Heart right ventricle (tissue), 16 donors: ENCODE measurements at regions not wholly inside any gene's neighbourhood (a gene's known extent, or its start where the extent isn't known, plus 50 kb on each side); places are given as distances from the start of the nearest gene placed in this dataset.

Experiments used
- ATAC-seq, 8 donors: fragments of 200-7000 bp; cut with Tn5 transposase; one replicate each; pipeline ENCODE4 v1.9.1; 2020; ENCODE audit warnings: mild to moderate bottlenecking in 8 of 8, moderate library complexity in 8 of 8, moderate number of reproducible peaks in 1 of 8
- DNase-seq, 2 donors: peaks; one replicate each; pipeline ENCODE4 v3.0.0-alpha.2; 2020
- H3K27ac ChIP-seq, 10 donors: fragments of 200-600 bp; sonication (generic) in 2 of 10; one replicate each; pipeline versions ENCODE4 v1.5.0 to v1.8.0; 2020 to 2022; ENCODE audit warnings: mild to moderate bottlenecking in 3 of 10
- H3K27me3 ChIP-seq, 7 donors: fragments of 200-600 bp; one replicate each; pipeline ENCODE4 v1.8.0; 2021 to 2022; ENCODE audit warnings: mild to moderate bottlenecking in 2 of 7
- H3K36me3 ChIP-seq, 9 donors: fragments of 200-600 bp; sonication (generic) in 1 of 9; one replicate each; pipeline versions ENCODE4 v1.5.0 to v1.8.0; 2020 to 2022; ENCODE audit warnings: mild to moderate bottlenecking in 2 of 9
- H3K4me1 ChIP-seq, 9 donors: fragments of 200-600 bp; sonication (generic) in 1 of 9; one replicate each; pipeline versions ENCODE4 v1.5.0 to v1.8.0; 2020 to 2022; ENCODE audit warnings: mild to moderate bottlenecking in 4 of 9
- H3K4me3 ChIP-seq, 10 donors: fragments of 200-600 bp; sonication (generic) in 2 of 10; one replicate each; pipeline versions ENCODE4 v1.5.0 to v1.8.0; 2020 to 2022; ENCODE audit warnings: mild to moderate bottlenecking in 7 of 10, moderate library complexity in 2 of 10
- H3K9me3 ChIP-seq, 11 donors: fragments of 200-600 bp in 10 of 11; sonication (generic) in 2 of 11; one replicate each; pipeline versions ENCODE4 v1.5.0 to v1.8.0; 2013 to 2022; ENCODE audit warnings: mild to moderate bottlenecking in 2 of 11, control low read depth in 1 of 11, moderate library complexity in 1 of 11
- WGBS, 2 donors: extraction: QIAGEN DNeasy Blood & Tissue Kit; methylation state at CpG; one replicate each; pipeline ENCODE4 v1.1.7; 2013; ENCODE audit warnings: inconsistent platforms in 1 of 2; 5-methylcytosine and 5-hydroxymethylcytosine counted together
- intact Hi-C, 10 donors: fragments of 100-400 bp; cut with DNase I; formaldehyde crosslinking; loops; one replicate each; pipeline versions ENCODE4 v1.11.1 to v1.14.2; 2022
- TF ChIP-seq, protein P1 (sequence below), 9 donors: fragments of 200-600 bp; sonication (generic) in 2 of 9; IDR thresholded peaks; one replicate each; pipeline versions ENCODE4 v1.5.0 to v1.8.0; 2021 to 2022; ENCODE audit warnings: antibody characterized with exemption in 9 of 9, mild to moderate bottlenecking in 5 of 9, moderate library complexity in 1 of 9
- donor health status: Arrhythmogenic right ventricular cardiomyopathy.
- donor health status: ischemic (EF 13 %, LVEDD 7.1; RV severe dilation, severe dysfunction).
- donor health status: healthy with polysubstance abuse.
- donor health status: DM: no; HTN: yes; CAD: no.
- donor health status: DM: no; HTN: no; CAD: no.
- donor health status: ischemic (EF 25% LVEDD 6.9; RV normal size, moderate dysfunction).
- donor health status: ischemic (EF 25% LVEDD 5.7; RV mildly dilated, moderate dysfunction).
- donor health status: healthy.
- donor health status: DM: yes; HTN: yes; CAD: no.
- donor health status: Ischemic cardiomyopathy.
- donor health status: ischemic (EF 35%, LVEDD 5.7; RV mildly dilated, moderate dysfunction).
- donor health status: nonischemic (EF 11% LVEDD 7.7; RV severe dilation, severe dysfunction).
- donor health status: DM: yes; HTN: yes; CAD: no.
- donor health status: PGD.
- donor health status: ischemic (EF 29% LVEDD 5.4; RV normal size, mild dysfunction).
- donor health status: nonischemic (EF 23%, LVEDD 6.1; RV moderate dilation, normal function).

DNA sequence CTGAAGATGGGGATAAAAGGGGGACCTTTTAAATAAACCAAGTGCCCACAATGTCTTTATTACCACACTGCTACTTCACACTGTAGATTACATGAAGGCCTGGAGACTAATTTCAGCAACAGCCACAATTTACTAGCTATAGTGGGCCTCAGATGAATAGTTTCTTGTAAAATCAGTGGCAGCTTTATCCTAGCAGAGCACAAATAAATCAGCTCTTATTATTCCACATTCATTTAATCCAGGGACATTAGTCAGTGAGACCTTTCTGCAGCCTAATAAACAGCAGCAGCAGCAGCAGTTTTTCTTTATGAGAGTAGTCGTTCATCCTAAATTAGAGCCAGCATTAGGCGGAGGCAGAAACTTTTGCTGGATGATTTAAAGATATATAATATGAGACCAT, 542.3 kb downstream of the PSAT1 start:
- DNase-seq, result no peak
- TF ChIP-seq, protein P1, sequence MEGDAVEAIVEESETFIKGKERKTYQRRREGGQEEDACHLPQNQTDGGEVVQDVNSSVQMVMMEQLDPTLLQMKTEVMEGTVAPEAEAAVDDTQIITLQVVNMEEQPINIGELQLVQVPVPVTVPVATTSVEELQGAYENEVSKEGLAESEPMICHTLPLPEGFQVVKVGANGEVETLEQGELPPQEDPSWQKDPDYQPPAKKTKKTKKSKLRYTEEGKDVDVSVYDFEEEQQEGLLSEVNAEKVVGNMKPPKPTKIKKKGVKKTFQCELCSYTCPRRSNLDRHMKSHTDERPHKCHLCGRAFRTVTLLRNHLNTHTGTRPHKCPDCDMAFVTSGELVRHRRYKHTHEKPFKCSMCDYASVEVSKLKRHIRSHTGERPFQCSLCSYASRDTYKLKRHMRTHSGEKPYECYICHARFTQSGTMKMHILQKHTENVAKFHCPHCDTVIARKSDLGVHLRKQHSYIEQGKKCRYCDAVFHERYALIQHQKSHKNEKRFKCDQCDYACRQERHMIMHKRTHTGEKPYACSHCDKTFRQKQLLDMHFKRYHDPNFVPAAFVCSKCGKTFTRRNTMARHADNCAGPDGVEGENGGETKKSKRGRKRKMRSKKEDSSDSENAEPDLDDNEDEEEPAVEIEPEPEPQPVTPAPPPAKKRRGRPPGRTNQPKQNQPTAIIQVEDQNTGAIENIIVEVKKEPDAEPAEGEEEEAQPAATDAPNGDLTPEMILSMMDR (IDR thresholded peaks at IDR 0.05), result no peak
- no peaks in the 10 kb centered on the region for H3K4me1 ChIP-seq
- no peak overlapping the region for H3K27ac ChIP-seq
- peaks cover 0 to 16% (median 12%) of the 10 kb centered on the region in 11 donors for H3K9me3 ChIP-seq
- no peak overlapping the region for H3K4me3 ChIP-seq
- no peaks in the 10 kb centered on the region for H3K36me3 ChIP-seq
- no peak for ATAC-seq
- WGBS, 2 donors, result 79 to 81% methylated on average over 2 of the region's 2 CpGs
- H3K27me3 ChIP-seq, result no peaks in the 10 kb centered on the region
- intact Hi-C loops, result no loop called here

DNA sequence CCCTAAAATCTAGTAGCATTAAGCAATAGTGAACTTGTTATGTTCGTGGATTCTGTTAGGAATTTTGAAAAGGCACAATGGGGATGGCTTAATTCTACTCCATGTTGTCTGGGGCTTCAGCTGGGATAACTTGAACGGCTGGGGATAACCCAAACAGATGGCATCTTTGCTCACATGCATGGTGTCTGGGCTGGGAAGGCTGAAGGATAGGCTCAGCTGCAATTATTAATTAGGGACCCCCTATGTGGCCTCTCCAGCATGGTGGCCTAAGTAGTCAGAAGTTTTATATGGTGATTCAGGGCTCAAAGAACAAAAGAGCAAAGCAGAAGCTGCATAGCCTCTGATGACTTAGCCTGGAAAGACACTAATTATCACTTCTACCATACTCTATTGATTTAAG, 551.1 kb downstream of the PSAT1 start:
- WGBS, 2 donors, result 57 to 75% methylated on average over 2 of the region's 2 CpGs
- TF ChIP-seq, protein P1 (IDR thresholded peaks at IDR 0.05), result no peak

DNA sequence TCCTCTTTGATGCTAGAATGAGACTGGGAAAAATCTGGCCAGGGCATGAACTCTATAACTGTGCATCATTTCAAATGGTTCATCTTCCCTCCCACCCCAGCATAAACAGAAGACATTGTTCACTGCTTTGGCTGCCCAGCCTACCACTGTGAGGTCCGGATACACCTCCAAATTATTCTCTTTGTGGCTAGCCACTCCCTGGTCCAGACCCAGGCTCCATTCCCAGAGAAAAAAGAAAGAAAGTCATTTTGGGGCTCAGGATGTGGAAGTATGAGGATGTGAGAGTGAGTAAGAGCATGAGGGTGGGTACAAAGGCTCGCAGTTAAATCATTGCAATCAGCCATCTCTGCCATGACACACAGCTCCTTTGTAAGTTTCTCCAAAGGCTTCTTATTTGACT, 559.2 kb downstream of the PSAT1 start:
- intact Hi-C loops, result loop anchor here in 1 of 10 donors (5.0 kb wide), 1 partner anchor 249 kb away; no protein-coding TSS in a partner anchor
- 69 to 70% methylated on average over 2 of the region's 2 CpGs for WGBS, 2 donors
- DNase-seq (no peak), ATAC-seq (no peak)
- TF ChIP-seq, protein P1 (IDR thresholded peaks at IDR 0.05), result no peak
- Histone ChIP-seq H3K4me1 (no peaks in the 10 kb centered on the region), H3K4me3 (no peak overlapping the region), H3K27ac (no peak overlapping the region), H3K36me3 (no peaks in the 10 kb centered on the region), H3K9me3 (no peaks in the 10 kb centered on the region), H3K27me3 (no peaks in the 10 kb centered on the region)

More for the DNA sequence above, 551.1 kb downstream of the PSAT1 start:
- Histone ChIP-seq H3K27ac (no peak overlapping the region), H3K27me3 (no peaks in the 10 kb centered on the region), H3K36me3 (no peaks in the 10 kb centered on the region), H3K9me3 (peaks cover 0 to 25% (median 13%) of the 10 kb centered on the region in 11 donors), H3K4me1 (no peaks in the 10 kb centered on the region), H3K4me3 (no peak overlapping the region)
- no peak for ATAC-seq
- intact Hi-C loops, result no loop called here
- no peak for DNase-seq

DNA sequence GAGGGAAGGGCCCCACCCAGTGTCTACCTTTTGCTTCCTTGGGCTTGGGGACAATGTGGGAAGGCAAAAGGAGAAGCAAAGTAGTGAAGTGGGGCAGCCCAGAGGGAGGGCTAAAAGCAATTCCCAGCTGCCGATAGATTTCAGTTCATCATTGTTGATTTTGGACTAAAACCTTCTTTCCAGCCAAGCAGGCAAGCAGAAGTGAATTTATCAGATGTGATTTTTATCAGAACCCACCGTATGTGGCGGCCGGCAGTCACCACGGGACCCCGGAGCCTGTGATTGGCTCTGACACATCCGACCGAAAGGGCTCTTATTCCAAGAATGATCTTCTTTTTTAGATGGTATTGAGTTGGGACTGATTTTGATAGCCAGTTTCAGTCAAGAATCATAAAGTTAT, 559.9 kb downstream of the PSAT1 start:
- Histone ChIP-seq H3K9me3 (no peaks in the 10 kb centered on the region), H3K4me3 (no peak overlapping the region), H3K4me1 (no peaks in the 10 kb centered on the region), H3K36me3 (no peaks in the 10 kb centered on the region), H3K27me3 (no peaks in the 10 kb centered on the region), H3K27ac (no peak overlapping the region)
- TF ChIP-seq, protein P1 (IDR thresholded peaks at IDR 0.05), result no peak
- 58 to 71% methylated on average over 8 of the region's 8 CpGs for WGBS, 2 donors
- ATAC-seq (no peak), DNase-seq (no peak)
- intact Hi-C loops, result loop anchor here in 1 of 10 donors (5.0 kb wide), 1 partner anchor 249 kb away; no protein-coding TSS in a partner anchor
